ENCODE measurements at regions not wholly inside any gene's neighbourhood (a gene's known extent, or its start where the extent isn't known, plus 50 kb on each side); places are given as distances from the start of the nearest gene placed in this dataset.
"Not testable (repeated sequence)": the region's sequence is repeated elsewhere in the genome, so short reads cannot be mapped to it uniquely, and the experiment has no call there.

DNA sequence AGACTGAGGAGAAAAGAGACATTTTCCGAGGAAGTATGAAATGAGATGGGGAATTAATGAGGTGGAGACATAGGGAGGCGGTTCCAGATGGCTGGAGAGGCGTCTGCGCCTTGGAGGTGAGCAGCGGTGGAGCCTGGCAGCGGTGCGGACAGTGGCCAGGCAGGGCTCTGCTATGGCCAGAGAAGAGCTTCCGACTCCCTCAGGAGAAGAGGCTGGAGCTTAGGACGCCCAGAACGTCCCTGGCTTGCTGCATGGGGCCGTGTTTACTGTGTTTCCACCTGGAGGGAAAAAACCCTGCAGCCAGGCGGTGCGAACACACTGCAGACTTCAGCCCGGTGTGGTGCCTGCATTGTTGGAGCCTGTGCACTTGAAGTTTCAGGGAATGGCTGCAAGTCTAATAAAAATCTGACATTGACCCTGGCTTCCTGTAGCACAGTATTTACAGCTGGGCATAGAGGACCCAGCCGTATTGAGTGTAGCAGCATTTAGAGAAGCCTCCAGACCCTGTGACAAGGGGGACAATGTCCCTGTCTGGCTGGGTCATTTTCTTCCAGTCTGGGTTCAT is 447.1 kb upstream of the MKI67 start:
- DNase-seq (ENCODE audit: low read depth in 1 of 2, low spot score in 1 of 2), result no peak

DNA sequence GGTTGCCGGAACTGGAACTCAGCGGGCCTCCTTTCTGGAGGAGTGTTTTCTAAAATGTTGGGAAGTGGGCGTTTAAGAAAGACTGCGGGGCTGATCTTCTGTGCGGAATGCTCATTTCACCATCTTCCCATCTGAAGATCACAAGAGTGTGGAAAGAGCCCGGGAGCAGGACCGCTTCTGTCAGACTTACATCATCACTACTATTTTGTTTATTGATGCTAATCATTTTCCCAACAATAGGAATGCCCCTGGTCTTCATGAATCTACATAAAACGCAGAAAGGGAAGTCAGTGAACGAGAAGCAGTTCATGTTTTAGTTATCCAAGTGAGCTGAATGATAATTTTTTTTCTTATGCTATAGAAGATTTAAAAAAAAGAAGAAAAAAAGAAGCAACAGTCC is 447.8 kb upstream of the MKI67 start:
- no peak for DNase-seq (ENCODE audit: low read depth in 1 of 2, low spot score in 1 of 2)

DNA sequence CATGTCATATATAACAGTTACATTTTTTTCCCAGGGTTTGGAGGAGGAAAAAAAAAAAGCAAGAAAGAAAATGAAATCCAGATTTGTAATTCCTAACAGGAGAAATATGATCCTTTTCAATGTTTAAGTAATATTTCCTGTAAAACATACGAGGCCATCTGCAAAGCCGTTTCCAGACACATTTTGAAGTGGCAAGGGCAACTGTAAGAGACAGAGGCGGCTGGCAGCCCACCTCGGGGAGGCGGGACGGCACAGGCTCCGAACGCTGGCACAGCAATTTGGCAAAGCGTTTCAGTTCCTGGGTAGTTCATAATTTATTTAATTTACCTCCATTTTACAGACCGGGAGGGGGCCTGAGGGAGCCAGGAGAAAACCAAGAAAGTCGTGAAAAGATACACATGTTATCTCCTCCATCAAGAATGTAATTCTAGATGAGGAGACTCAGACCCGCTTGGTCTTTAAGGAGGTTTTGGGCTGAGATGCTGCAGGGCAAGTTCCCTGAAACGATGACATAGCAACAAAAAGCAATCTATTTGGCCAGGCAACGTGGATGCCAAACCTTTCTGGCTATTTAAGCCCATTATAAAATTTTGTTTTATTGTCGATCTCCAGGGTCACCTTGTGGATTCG is 448.5 kb upstream of the MKI67 start:
- no peak for DNase-seq (ENCODE audit: low read depth in 1 of 2, low spot score in 1 of 2)

DNA sequence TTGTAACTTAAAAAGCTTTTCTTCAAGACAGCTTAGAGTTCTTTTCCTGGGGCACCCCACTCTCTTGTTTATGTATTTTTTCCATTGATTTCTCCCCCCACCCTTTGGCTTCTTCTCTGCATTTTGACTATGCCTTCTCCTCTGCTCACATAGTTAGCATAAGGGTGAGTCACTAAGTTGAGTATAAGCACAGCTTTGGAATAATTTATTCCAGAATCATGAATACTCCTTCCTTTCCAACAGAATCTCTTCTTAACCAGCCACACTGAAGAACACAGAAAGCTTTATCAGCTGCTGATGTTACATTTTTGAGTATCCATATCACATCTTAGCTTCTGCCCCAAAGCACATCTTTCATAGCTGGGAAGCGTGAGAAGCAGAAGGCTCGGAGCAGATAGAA is 449.5 kb upstream of the MKI67 start:
- no peak for DNase-seq (ENCODE audit: low read depth in 1 of 2, low spot score in 1 of 2)

DNA sequence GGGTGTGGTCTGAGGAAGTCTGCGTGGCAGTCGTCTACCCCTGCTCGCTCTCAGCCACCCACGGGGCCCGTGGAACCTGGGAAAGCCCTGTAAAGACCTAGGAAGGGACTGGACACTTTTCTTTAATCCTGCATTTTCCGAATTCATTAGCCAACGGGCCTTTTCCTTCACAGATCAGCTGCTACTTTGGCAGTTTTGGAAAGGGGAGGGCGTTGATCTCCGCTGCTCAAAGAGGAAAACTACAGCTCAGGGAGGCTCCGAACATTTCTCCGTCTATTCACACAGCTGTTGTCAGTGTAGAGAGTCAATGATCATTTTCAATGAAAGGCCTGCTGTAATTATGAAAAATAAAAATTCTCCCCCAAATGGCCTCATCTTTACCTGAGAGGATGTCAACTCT is 450.1 kb upstream of the MKI67 start:
- no peak for DNase-seq (ENCODE audit: low read depth in 1 of 2, low spot score in 1 of 2)

DNA sequence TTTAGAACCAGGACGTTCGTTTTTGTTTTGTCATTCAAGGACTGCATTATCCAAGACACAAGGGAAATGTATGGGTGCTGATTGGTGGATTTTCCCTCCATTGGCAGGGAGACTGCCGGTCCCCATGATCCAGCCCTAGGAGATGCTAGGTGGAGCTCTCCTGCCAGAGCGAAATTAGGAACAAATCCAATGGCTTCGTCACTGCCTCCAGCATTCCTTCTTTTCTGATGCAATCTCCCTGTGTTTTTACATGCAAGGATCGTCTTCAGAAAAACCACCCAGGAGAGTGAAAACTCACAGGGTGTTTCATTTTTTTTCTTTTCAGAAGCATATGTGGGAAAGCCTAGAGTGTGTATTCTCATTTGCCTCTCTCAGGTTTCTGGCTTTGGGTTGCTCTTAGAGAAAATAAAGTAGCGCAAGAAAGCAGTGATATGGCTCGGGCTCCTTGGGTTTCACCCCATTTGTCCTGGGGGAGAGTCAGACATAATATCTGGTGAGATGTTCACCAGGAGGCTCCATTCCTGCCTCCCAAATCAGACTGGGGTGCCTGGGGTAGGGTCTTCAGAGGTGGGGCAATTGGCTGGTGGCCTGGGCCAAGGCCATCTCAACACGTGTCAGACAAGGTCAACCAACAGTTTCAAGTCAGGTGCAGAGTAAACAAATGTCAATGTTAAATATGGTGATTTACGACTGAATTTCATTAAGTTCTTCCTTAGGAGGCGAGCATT is 450.9 kb upstream of the MKI67 start:
- no peak for DNase-seq (ENCODE audit: low read depth in 1 of 2, low spot score in 1 of 2)

DNA sequence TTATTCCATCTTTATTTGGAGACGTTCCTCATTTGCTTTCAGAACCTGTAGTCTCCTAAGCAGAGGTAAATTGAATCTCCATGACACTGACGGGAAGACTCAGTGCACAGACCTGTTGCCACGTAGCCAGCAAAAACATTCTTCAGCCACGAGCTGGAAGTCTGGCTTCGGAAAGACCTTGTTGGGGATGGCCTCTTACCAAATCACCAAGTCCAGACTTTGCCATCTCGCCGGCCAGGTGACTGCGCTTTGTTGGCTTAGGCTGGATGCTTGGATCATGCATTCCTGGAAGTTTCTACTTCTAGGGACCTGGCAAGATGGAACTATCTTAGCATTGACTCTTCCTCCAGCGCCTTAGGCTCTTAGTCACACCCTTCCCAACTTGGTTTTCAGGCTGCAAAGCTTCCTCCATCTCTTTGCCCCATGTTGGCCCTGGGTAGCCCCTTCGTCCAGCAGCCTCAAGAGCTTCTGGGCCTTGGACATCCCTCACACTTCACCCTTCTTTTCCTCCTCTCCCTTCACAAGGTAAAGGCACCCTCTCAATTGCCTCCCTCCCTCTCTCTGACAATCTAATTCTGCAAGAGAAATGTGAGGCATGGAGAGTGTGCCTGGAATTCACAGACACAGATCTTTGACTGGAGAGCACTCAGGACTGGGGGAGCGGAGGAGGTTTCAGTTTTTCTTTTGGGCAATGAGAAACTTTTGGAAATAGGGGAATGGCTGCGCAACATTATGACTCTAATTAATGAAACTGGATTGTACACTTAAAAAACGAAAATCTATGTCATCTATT is 451.9 kb upstream of the MKI67 start:
- DNase-seq (ENCODE audit: low read depth in 1 of 2, low spot score in 1 of 2), result no peak

DNA sequence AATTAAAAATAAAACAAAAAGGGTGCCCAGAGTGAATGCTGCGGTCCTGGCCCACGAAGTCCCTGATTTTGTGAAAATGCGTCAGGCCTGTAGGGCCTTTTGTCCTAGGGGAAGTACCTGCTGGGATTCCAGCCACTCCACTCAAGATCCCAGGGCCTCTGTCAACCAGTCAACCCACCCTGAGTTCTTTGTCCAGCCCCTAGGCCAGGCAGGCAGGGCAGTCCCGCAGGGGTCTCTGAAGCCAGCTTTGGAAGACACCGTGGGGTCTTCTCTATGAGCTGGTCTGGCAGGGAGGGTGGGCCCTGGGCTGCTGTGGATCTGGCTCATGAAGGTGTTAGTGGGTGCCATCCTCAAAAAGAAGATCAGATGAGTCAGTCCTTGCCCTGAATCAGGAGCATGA is 452.5 kb upstream of the MKI67 start:
- no peak for DNase-seq (ENCODE audit: low read depth in 1 of 2, low spot score in 1 of 2)

DNA sequence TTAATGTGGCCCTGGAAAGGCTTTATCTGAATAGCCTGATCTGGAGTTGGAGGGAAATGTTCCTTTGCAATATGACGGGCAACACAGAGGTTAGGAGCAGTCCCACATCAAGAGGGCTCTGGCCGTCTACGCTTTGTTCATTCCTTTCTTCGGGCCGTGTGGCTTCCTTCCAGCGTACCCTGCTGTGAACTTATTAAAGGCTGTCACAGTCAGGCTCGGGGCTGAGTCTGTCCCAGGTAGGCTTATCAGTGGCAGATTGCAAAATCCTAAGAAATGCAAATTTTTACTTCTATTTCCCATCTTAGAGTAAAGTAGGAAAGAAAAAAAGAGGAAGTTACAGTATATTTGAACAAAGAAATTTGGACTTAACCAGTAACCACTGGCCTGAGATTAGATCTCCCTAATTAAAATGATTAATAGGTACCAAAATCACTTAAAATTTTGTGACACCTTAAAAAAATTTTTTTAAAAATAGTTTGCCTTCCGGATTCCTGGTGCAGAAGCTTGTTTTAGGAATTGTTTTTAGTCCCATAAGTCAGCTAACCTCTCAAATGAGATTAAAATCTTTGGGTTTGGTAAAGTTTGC is 453.1 kb upstream of the MKI67 start:
- DNase-seq (ENCODE audit: low read depth in 1 of 2, low spot score in 1 of 2), result no peak

DNA sequence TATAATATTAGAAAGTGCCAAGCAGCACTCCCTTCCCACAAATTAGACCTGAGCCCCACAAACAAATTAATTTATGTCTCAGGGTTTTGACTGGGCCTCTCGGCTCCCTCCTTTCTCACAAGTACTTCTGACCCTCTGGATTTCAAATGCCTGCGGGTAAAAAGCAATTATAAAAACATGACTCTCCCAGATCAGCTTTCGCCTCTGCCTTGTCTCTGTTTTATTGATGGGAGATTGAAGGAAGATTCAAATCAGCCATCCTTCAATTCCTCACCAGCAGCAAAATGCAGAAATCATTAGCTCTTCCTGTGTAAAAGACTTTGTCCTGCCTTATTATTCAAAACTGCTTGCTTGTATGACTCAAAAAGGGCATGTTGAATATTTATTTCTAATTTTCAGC is 453.7 kb upstream of the MKI67 start:
- no peak for DNase-seq (ENCODE audit: low read depth in 1 of 2, low spot score in 1 of 2)

DNA sequence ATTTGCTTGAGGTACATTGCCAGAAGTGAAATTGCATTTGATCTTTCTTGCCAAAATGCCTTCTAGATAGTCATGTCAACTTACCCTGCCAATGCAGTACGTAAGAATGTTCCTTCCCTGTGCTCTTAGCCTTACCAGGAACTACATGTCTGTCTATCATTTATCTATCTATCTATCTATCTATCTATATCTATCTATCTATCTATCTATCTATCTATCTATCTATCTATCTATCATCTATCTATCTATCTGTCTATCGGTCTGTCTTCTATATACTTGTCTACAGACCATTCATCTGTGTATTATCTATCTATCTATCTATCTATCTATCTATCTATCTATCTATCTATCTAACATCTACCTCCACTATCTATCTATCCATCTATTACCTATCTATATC is 456.9 kb upstream of the MKI67 start:
- DNase-seq (ENCODE audit: low read depth in 1 of 2, low spot score in 1 of 2), result not testable (repeated sequence)

DNA sequence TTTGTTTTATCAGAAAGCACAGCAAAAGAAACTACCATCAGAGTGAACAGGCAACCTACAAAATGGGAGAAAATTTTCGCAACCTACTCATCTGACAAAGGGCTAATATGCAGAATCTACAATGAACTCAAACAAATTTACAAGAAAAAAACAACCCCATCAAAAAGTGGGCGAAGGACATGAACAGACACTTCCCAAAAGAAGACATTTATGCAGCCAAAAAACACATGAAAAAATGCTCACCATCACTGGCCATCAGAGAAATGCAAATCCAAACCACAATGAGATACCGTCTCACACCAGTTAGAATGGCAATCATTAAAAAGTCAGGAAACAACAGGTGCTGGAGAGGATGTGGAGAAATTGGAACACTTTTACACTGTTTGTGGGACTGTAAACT is 460.4 kb upstream of the MKI67 start:
- not testable (repeated sequence) for DNase-seq (ENCODE audit: low read depth in 1 of 2, low spot score in 1 of 2)

DNA sequence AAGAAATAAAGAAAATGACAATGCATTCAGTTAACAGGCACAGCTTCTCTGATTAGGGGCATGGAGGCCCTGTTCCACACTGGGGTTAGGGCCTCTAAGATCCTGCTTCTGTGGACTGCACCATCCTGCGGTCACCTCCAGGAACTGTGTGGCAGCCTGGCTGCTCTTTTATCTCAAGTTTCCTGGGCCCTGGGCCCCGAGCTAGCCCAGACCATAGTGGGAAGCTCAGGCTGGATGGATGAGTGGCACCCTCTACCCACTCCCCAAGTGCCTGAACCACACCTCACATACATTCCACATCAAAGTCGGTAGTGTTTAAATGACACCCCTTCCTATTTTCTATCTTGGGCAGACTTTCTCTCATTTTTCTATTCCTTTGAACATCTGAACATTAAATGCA is 461.5 kb upstream of the MKI67 start:
- DNase-seq (ENCODE audit: low read depth in 1 of 2, low spot score in 1 of 2), result no peak

DNA sequence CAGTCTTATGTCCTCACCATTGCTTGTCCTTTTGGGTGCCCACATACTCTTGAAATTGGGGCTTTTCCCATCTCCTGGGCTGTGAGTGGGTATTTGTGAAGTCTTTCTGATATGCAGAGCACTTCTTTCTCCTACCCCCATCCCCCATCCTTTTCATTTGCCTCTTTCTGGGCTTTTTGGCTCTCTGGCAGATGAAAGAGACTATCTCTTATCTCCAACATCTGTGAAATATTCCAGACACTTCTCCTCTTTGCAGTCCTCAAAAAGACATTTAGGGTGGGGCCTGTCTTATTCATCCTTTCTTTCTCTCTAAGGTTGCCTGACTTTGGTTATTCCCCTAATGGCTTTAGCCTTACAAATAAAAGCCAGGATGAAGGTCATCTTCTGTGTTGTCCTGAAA is 462.2 kb upstream of the MKI67 start:
- no peak for DNase-seq (ENCODE audit: low read depth in 1 of 2, low spot score in 1 of 2)

DNA sequence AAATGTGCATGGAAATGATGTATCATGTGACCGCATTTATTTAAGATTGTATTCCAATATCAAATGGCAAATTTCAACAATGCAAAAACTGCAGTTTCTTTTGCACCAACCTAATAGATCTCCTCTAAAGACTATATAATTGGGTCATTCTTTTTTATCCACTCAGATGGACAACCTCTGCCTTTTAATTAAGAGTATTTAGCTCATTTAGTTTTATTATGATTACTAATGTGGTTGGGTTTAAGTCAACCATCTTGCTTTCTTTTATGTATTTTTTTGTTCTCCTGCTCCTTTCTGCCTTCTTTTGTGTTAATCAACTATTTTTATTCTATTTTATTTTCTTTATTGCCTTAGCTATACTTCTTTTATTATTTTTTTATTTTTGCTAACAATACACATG is 468.5 kb upstream of the MKI67 start:
- no peak for DNase-seq (ENCODE audit: low read depth in 1 of 2, low spot score in 1 of 2)

DNA sequence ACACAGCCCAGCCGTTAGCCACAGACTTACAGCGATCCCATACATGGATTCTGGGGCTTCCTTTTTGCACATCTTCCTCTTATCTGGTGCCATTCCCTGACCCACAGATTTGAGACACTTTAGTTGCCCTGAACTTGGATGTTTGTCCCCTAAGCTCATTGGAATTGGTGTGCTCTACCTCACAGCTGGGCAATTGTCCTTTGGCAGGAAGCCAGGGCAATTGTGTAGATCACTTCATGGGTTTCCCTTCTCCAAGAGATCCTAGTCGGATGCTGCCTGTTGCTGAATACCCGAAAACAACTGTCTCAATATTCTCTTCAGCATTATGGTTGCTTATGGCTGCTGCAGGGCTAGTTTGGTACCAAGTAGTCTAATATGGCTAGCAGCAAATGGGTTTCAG is 470.7 kb upstream of the MKI67 start:
- no peak for DNase-seq (ENCODE audit: low read depth in 1 of 2, low spot score in 1 of 2)

DNA sequence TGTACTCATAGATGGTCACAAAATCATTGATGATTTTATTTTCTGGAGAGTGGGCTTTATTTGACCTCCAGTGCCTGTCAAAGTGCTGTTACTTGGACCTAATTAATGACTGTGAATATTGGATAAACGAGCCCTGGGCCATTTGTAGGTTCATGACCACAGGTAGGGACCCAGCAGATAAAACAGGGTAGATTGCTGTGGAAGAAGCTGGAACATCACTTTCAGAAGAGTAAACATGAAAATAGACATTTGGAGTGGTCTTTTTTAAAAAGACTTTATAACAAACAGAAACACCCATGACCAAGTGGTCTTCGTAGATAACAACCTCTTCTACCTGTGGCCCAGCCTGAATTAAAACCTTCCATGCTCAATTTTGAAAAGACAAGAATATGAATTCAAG is 472.8 kb upstream of the MKI67 start:
- no peak for DNase-seq (ENCODE audit: low read depth in 1 of 2, low spot score in 1 of 2)

DNA sequence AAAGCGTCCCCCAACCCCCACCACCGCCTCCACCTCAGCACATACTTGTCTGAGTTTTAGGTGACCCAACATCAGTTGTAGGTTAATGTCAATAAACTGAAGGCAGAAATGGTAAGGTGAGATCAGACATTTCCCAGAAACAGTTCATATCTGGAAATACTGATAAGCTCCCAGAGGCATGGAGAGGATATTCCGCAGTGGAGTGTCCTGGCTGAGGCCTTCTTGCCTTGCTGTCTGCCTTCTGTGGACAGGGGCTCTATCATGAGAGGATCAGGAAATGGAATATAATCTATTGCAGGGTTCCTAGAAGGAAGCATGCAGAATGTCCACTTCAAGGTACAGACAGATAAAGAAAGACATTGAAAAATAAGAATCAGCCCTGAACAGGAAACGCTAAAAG is 473.3 kb upstream of the MKI67 start:
- DNase-seq (ENCODE audit: low read depth in 1 of 2, low spot score in 1 of 2), result no peak

DNA sequence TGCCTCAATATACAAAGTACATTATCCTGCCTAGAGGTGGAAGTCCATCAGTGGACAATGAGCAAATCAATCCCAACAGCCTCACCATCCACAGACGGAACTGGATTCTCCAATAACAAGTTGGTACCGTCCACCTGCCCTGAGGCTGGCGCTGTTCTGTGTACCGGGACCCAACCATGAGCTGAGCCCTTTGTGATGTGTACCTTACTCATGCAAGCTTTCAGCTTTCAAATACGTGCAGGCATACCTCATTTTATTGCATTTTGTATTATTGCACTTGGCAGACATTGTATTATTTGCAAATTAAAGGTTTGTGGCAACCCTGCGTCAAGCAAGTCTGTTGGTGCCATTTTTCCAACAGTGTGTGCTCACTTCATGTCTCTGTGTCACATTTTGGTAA is 476.0 kb upstream of the MKI67 start:
- no peak for DNase-seq (ENCODE audit: low read depth in 1 of 2, low spot score in 1 of 2)

DNA sequence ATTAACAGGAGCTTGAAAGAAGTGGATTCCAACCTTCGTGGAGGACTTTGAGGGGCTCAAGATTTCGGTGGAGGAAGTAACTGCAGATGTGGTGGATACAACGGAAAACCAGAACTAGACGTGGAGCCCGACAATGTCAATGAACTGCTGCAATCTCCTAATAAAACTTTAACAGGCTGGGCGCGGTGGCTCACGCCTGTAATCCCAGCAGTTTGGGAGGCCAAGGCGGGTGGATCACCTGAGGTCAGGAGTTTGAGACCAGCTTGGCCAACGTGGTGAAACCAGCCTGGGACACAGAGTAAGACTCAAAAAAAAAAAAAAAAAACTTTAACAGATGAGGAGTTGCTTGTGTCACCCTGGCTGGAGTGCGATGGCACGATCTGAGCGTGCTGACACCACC is 477.8 kb upstream of the MKI67 start:
- no peak for DNase-seq (ENCODE audit: low read depth in 1 of 2, low spot score in 1 of 2)

DNA sequence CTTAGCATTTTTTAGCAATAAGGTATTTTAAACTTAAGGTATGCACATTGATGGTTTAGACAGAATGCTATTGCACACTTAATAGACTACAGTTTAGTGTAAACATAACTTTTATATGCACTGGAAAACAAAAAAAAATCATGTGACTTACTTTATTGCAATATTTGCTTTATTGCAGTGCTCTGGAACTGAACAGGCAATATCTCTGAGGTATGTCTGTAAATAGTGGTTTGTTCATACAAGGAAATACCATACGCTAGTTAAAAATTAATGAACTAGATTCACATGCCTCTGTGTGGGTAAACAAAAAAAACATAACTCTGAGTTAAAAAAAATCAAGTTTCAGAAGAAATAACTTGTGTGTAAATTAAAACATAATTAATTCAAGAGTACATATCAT is 479.0 kb upstream of the MKI67 start:
- DNase-seq (ENCODE audit: low read depth in 1 of 2, low spot score in 1 of 2), result no peak

DNA sequence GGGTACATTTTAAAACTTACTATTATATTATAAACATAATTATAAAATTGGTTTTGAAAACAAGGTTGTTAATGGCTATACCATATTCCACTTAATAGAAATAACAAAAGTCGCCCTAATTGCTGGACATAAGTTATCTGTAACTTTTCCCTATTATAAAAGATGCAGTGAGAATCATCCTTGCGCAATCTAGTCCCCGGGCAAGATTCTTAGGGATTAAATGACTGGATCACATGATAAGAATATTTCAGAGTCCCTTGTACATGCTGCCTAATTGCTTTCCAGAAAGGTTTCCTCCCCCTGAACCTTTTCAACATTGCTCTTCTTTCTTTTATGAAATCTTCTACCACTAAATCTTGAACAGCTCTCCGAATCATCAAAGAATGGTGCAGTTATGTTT is 479.8 kb upstream of the MKI67 start:
- DNase-seq (ENCODE audit: low read depth in 1 of 2, low spot score in 1 of 2), result no peak
